ENCODE measurements at regions not wholly inside any gene's neighbourhood (a gene's known extent, or its start where the extent isn't known, plus 50 kb on each side); places are given as distances from the start of the nearest gene placed in this dataset.

DNA sequence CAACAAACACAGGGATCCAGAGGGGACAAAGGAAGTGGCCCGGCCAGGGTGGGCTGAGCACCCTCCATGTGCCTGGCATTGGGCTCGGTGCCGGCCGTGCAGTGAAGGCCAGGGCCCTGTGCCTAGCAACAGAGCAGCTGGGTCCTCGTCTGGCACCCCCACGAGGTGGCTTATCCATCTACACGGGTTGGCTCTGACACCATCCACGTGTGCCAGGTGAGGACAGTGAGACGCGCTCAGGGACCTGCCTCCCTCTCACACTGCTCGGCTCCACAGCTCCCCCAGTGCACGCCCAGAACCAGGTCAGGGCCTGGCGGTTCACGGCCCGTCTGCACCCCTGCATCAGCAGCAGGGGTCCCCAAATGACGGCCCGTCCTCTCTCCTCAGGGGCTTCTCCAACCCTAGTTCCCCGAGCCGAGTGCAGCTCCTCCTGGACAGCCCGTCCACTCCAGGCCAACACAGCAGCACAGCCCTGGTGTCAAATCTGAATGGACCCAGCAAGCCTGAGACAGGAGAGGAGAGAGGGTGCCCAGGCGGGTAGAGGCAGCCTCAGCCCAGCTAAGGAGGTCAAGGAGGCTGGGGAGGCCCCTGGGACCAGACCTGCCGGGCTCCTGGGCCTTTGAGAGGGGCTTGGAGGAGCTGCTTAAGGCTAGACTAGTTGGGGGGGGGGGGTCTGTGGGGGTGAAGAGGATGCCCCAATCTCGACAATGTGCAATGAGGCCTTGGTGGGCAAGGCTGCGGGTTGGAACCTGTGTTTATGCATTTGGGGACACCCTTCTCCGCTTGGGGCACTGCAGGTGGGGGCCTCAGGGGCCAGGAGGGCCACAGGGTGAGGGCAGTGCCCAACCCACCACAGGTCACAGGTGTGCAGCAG, 113.6 kb downstream of the FAM53A start:
- Histone ChIP-seq H3K36me3 (ENCODE audit: low read depth) (no peaks in the 10 kb centered on the region), H3K4me1 (ENCODE audit: low read depth) (peaks cover 3% of the 10 kb centered on the region), H3K9me3 (no peaks in the 10 kb centered on the region), H3K4me3 (no peak overlapping the region)
- intact Hi-C loops (cut with DNase I, micrococcal nuclease): no loop called here
- TF ChIP-seq, protein P1, sequence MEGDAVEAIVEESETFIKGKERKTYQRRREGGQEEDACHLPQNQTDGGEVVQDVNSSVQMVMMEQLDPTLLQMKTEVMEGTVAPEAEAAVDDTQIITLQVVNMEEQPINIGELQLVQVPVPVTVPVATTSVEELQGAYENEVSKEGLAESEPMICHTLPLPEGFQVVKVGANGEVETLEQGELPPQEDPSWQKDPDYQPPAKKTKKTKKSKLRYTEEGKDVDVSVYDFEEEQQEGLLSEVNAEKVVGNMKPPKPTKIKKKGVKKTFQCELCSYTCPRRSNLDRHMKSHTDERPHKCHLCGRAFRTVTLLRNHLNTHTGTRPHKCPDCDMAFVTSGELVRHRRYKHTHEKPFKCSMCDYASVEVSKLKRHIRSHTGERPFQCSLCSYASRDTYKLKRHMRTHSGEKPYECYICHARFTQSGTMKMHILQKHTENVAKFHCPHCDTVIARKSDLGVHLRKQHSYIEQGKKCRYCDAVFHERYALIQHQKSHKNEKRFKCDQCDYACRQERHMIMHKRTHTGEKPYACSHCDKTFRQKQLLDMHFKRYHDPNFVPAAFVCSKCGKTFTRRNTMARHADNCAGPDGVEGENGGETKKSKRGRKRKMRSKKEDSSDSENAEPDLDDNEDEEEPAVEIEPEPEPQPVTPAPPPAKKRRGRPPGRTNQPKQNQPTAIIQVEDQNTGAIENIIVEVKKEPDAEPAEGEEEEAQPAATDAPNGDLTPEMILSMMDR (IDR thresholded peaks at IDR 0.05): no peak
- peak in 2 of 3 donors; percentile 15 to 36 for DNase-seq
- ATAC-seq: no peak

DNA sequence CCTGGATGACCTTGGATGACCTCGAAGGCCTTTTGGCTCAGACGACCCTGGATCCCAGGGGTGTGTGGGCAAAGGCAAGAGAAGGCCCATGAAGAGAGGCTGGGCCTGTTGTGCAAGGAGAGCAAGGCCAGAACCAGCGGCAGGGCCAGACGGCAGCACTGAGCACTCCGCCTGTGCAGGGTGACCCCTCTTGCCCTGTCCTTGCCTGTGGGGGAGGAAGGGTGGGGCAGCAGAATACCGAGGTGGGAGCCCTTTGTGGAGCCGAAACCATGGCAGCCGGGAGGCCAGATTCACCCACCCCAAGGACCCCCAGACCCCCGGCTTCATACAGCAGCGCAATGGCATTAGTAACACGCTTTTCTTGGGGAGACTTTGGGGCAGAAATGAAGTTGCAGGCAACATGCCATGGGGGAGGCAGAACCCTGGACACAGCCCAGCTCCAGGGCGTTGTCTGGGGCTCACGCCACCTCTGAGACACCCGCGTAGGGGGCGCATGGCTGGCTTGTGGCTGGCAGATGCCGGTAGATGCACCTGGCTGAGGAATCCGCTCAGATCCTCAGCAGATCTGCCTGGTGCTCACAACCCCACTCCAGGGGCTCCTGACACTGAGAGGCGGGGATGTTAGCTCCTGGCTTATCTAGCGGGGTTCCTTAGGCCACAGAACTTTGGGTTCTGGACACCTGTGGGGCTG, 114.5 kb downstream of the FAM53A start:
- DNase-seq (peak in 2 of 3 donors; percentile 9 to 45), ATAC-seq (no peak)
- Histone ChIP-seq H3K4me1 (ENCODE audit: low read depth) (peaks cover 3% of the 10 kb centered on the region), H3K36me3 (ENCODE audit: low read depth) (no peaks in the 10 kb centered on the region), H3K4me3 (no peak overlapping the region), H3K9me3 (no peaks in the 10 kb centered on the region)
- intact Hi-C loops (cut with DNase I, micrococcal nuclease): no loop called here
- TF ChIP-seq, protein P1 (IDR thresholded peaks at IDR 0.05): no peak

DNA sequence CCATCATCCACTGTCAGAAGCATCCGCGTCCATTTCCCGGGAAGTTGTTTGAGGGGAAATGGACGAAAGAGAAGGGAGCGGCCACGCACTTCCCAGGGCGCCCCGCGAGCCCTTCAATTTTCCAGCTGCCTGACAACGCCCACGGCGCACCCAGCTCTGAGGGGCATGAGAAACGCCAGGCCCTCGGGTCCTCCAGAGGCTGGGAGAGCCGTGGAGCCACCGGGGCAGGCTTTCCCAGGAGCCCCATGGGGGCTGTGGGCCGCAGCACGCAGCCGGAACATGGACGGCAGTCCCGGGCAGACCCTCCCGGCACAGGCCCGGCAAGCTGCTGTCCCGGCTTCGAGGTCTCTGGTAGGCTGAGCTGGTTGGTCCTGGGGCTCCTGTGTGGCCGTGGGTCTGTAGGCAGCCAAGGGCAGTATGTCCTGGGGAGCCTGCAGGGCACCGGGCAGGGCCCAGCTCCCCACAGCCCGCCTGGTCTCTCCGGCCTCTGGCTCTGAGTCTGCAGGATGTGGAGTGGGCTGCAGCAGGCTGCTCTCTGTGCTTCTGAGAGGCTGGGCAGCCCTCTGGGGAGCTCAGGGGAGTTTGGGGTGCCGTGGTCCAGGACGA, 115.2 kb downstream of the FAM53A start:
- no peak for ATAC-seq
- Histone ChIP-seq H3K4me1 (ENCODE audit: low read depth) (peaks cover 3% of the 10 kb centered on the region), H3K9me3 (no peaks in the 10 kb centered on the region), H3K4me3 (no peak overlapping the region), H3K36me3 (ENCODE audit: low read depth) (no peaks in the 10 kb centered on the region)
- intact Hi-C loops (cut with DNase I, micrococcal nuclease): no loop called here
- TF ChIP-seq, protein P1 (IDR thresholded peaks at IDR 0.05): no peak
- DNase-seq: peak in 2 of 3 donors; percentile 13 to 46

DNA sequence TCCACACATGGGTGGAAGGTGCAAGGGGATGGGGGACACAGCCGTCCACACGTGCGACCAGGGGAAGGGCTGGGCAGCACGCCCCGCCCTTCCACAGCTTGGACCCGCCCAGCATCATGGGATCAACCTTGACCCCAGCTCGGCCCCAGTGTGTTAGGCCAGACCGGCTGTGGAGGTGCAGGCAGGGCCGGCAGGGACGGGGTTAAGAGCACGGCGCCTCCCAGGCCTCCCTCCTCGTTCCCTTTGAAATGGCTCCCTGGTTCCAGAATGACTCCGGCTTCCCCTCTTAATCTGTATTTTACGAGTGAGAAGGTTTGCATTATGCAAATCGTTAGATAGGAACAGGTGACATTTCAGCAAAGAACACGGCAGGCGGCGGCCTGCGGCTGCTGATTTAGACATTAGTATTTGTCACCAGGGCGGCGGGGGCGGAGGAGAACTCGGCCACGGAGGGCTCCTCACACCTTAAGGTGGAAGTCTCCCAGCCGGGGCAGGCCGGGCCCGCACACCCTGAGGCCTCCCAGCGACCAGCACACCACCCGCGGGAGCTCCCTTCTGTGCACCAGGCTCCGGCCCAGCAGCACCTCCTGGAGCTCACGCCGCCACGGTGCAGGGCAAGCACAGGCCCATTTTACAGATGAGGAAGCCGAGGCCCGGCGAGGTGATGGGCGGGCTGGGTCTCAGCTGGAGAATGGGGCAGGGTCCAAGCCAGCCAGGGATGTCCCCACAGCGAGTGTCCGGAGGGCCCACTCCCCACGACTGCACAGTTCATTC, 116.1 kb downstream of the FAM53A start:
- H3K9me3 ChIP-seq: no peaks in the 10 kb centered on the region
- no peak overlapping the region for H3K4me3 ChIP-seq
- TF ChIP-seq, protein P1 (IDR thresholded peaks at IDR 0.05): no peak
- intact Hi-C loops (cut with DNase I, micrococcal nuclease): no loop called here
- H3K4me1 ChIP-seq (ENCODE audit: low read depth): peaks cover 3% of the 10 kb centered on the region
- ATAC-seq: no peak
- peak in 2 of 3 donors; percentile 26 to 54 for DNase-seq
- H3K36me3 ChIP-seq (ENCODE audit: low read depth): no peaks in the 10 kb centered on the region

DNA sequence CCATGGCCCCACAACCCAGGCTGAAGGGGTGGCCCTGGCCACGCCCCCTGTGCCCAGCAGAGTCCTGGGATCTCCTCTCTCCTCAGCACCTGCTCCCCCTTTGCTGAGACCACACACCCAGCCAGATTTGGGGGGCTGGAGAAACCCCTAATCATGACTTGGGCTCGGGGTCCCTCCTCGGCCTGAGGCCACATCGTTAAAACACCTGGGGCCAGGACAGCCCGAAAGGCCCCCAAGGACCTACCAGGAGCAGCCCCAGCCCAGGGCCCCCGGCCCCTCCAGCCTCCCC, 116.7 kb downstream of the FAM53A start:
- intact Hi-C loops (cut with DNase I, micrococcal nuclease): no loop called here

More for the DNA sequence above, 116.7 kb downstream of the FAM53A start:
- Histone ChIP-seq H3K36me3 (ENCODE audit: low read depth) (no peaks in the 10 kb centered on the region), H3K9me3 (no peaks in the 10 kb centered on the region), H3K4me3 (no peak overlapping the region), H3K4me1 (ENCODE audit: low read depth) (peaks cover 3% of the 10 kb centered on the region)
- ATAC-seq (no peak), DNase-seq (peak in 1 of 3 donors; percentile 6)
- TF ChIP-seq, protein P1 (IDR thresholded peaks at IDR 0.05): no peak
